GM20000 (cell line): ENCODE measurements at regions not wholly inside any gene's neighbourhood (a gene's known extent, or its start where the extent isn't known, plus 50 kb on each side); places are given as distances from the start of the nearest gene placed in this dataset.
A peak's percentile ranks its signal among the peaks of the same experiment; 100 is the strongest.

ENCODE experiments used
- DNase-seq: peaks from one replicate; pipeline ENCODE4 v3.0.0; 2012; ENCODE audit warnings: low spot score
- CTCF ChIP-seq: IDR thresholded peaks from 2 replicates; pipeline ENCODE4 v1.5.1; 2012; ENCODE audit warnings: mild to moderate bottlenecking, control low read depth; ENCODE audit errors: extremely low read depth, missing control alignments

GRCh38 chr5:124951661-124952060, 205.2 kb upstream of the ZNF608 start:
- TF ChIP-seq CTCF = no peak
- peak; percentile 40 for DNase-seq

DNA sequence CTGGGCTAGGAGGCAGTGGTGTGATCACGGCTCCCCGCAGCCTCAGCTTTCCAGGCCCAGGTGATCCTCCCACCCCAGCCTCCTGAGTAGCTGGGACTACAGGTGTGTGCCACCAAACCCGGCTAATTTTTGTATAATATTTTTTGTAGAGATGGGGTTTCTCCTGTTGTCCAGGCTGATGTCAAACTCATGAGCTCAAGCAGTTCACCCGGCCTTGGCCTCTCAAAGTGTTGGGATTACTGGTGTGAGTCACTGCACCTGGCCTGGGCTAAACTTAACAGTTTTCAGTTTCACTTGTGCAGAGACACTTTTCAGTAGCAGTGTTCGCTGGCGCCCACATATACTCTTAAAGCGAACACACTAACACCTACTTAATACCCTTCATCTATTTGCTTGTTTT, 205.6 kb upstream of the ZNF608 start:
- TF ChIP-seq CTCF = no peak
- peak; percentile 54 for DNase-seq

DNA sequence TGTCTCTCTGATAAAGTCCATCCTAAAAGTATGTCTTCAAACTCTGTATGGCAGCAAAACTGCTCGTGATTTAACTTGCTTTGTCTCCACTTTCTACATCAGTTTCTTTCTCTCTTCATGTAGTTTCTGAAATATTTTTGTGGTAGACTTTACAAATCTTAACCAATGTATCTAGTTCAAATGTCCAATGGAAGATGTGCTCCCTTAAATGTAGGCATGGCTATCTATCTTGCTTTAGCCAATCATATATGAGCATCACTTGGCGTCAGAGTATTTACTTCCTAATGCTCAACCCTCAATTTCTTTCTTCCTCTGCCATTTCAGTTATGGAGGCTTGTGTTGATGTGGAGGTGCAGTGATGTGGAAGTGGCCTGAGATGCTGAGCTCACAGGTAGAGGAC, 206.1 kb upstream of the ZNF608 start:
- TF ChIP-seq CTCF = no peak
- DNase-seq = peak; percentile 16

GRCh38 chr5:124954784-124955183, 208.3 kb upstream of the ZNF608 start:
- no peak for DNase-seq
- TF ChIP-seq CTCF = no peak

- DNase-seq = no peak
- no peak for TF ChIP-seq CTCF
Observed at GRCh38 chr5:124956471-124957029, 210.1 kb upstream of the ZNF608 start.

DNA sequence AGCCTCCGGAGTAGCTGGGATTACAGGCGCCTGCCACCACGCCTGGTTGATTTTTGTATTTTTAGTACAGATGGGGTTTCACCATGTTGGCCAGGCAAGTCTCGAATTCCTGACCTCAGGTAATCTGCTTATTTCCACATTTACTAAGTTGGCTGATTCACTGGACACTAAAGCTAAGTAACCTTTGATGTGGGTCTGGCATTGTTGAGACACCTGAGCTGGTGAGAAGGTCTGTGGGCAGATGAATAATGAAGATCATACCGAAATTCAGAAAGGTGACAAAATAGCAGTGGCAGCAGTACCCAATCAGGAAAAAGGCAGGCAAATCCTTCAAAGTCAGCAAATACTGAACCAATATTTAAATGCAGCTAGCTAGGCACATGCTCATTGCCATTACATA, 210.6 kb upstream of the ZNF608 start:
- DNase-seq = no peak
- no peak for TF ChIP-seq CTCF

DNA sequence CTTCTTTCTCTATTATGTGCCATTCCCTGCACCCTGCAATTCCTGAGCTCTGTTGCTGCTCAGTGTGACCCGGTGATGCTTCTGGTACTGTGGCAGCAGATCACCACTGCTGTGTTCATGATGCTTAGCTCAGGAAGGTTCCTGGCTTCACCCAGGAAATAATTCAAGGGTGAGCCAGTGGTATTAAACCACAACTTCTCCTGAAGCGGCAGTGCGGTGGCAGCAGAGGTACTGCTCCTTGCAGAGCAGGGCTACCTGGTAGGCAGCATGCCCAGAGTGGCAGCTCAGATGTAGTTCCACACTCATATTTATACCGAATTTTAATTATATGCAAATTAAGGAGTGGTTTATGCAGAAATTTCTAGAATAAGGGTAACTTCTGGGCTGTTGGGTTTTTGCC, 213.8 kb upstream of the ZNF608 start:
- TF ChIP-seq CTCF = no peak
- DNase-seq = no peak
